Heart left ventricle (tissue), 13 donors: ENCODE measurements at regions not wholly inside any gene's neighbourhood (a gene's known extent, or its start where the extent isn't known, plus 50 kb on each side); places are given as distances from the start of the nearest gene placed in this dataset.

Experiments
- POLR2A ChIP-seq, 2 donors: fragments of 450-650 bp; IDR thresholded peaks; one replicate each; pipeline ENCODE4 v1.6.1; 2017; ENCODE audit warnings: antibody characterized with exemption in 2 of 2, mild to moderate bottlenecking in 2 of 2, moderate library complexity in 2 of 2
- TF ChIP-seq, protein P1 (sequence below), 12 donors: fragments of 200-600 bp; sonication (generic) in 4 of 12; IDR thresholded peaks; one replicate each; pipeline versions ENCODE4 v1.5.0 to v1.8.0; 2018 to 2022; ENCODE audit warnings: antibody characterized with exemption in 12 of 12, mild to moderate bottlenecking in 5 of 12
- donor health status: ischemic (EF 13 %, LVEDD 7.1; RV severe dilation, severe dysfunction).
- donor health status: DM: no; HTN: yes; CAD: no.
- donor health status: DM: no; HTN: no; CAD: no.
- donor health status: ischemic (EF 25% LVEDD 6.9; RV normal size, moderate dysfunction).
- donor health status: ischemic (EF 25% LVEDD 5.7; RV mildly dilated, moderate dysfunction).
- donor health status: ischemic (EF 35%, LVEDD 5.7; RV mildly dilated, moderate dysfunction).
- donor health status: nonischemic (EF 11% LVEDD 7.7; RV severe dilation, severe dysfunction).
- donor health status: DM: yes; HTN: yes; CAD: no.
- donor health status: PGD.
- donor health status: ischemic (EF 29% LVEDD 5.4; RV normal size, mild dysfunction).
- donor health status: nonischemic (EF 23%, LVEDD 6.1; RV moderate dilation, normal function).

DNA sequence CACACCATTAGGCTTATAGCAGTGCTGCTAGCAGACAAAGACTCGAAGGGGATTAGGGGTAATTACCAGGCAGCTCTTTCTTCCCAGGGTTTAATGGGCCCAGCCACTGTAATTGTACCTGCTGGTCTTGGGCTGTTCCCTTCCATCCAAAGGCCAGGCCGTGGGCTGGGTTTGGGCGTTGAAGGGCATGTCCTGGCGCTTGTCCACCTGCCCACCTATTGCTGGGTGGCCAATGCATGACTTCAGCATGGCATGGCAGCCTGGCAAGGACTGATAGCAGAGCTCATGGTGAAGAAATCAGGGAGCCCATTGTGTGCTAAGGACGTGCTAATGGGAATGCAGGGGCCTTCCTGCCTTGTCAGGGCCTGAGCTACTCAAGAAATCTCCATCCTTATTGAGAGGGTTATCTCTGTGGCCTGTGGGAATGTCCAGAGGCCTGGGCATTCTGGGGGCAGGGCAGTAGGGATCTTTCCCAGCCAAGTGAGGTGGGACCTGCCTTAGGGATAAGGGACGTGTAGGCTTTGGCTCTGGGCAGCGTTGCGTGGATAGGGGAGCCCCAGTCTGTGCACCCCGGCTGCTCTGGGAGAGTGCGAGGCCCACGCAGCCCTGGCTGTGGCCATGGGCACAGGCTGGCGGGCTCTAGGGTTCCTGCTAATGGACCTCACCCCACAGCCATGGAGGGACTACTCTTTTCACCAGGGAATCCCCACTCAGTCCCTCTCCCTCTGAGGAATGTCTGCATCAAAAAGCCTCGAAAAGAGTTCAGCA, 116.1 kb upstream of the PITX1 start:
- TF ChIP-seq, protein P1, sequence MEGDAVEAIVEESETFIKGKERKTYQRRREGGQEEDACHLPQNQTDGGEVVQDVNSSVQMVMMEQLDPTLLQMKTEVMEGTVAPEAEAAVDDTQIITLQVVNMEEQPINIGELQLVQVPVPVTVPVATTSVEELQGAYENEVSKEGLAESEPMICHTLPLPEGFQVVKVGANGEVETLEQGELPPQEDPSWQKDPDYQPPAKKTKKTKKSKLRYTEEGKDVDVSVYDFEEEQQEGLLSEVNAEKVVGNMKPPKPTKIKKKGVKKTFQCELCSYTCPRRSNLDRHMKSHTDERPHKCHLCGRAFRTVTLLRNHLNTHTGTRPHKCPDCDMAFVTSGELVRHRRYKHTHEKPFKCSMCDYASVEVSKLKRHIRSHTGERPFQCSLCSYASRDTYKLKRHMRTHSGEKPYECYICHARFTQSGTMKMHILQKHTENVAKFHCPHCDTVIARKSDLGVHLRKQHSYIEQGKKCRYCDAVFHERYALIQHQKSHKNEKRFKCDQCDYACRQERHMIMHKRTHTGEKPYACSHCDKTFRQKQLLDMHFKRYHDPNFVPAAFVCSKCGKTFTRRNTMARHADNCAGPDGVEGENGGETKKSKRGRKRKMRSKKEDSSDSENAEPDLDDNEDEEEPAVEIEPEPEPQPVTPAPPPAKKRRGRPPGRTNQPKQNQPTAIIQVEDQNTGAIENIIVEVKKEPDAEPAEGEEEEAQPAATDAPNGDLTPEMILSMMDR (IDR thresholded peaks at IDR 0.05): no peak
- no peak for TF ChIP-seq POLR2A (IDR thresholded peaks at IDR 0.05)
